OCI-LY3 (cell line): ENCODE measurements at regions not wholly inside any gene's neighbourhood (a gene's known extent, or its start where the extent isn't known, plus 50 kb on each side); places are given as distances from the start of the nearest gene placed in this dataset.

Experiments
- CTCF ChIP-seq: fragments of 200-600, 300-600 bp; sonication (generic); IDR thresholded peaks from 2 replicates; pipeline ENCODE4 v1.5.1; 2014; ENCODE audit warnings: antibody characterized with exemption, low read length, low read depth
- EZH2phosphoT487 ChIP-seq: fragments of 200-600 bp; shearing (Covaris generic); IDR thresholded peaks from 2 replicates; pipeline ENCODE4 v1.6.1; 2018; ENCODE audit warnings: antibody characterized with exemption, mixed run types, low read depth

- TF ChIP-seq EZH2phosphoT487, result no peak
- no peak for TF ChIP-seq CTCF
Measured at GRCh38 chr13:61113140-61113658, 302.4 kb downstream of the PCDH20 start.
